ENCODE measurements at regions not wholly inside any gene's neighbourhood (a gene's known extent, or its start where the extent isn't known, plus 50 kb on each side); places are given as distances from the start of the nearest gene placed in this dataset.

GRCh38 chr1:69263921-69264391, 303.8 kb upstream of the LRRC7 start:
- TF ChIP-seq CTCF (IDR thresholded peaks at IDR 0.05; ENCODE audit: low read depth, low read length, missing input control) (no peak), TAF1 (conservative IDR thresholded peaks at IDR 0.05) (no peak), REST (IDR thresholded peaks at IDR 0.05) (no peak), MAX (IDR thresholded peaks at IDR 0.05) (no peak), ZBTB33 (IDR thresholded peaks at IDR 0.05) (no peak)
